GM19452 (cell line): ENCODE measurements at regions not wholly inside any gene's neighbourhood (a gene's known extent, or its start where the extent isn't known, plus 50 kb on each side); places are given as distances from the start of the nearest gene placed in this dataset.

Experiments
- ATAC-seq: cut with Tn5 transposase; IDR thresholded peaks from one replicate; pipeline ENCODE4 v1.9.1; 2021; ENCODE audit not compliant: unreplicated experiment

GRCh38 chr18:42137693-42138375 lies 182.8 kb downstream of the PIK3C3 start:
- no peak for ATAC-seq

GRCh38 chr18:42141439-42141838 lies 186.4 kb downstream of the PIK3C3 start:
- ATAC-seq: no peak

GRCh38 chr18:42155024-42155423 lies 200.0 kb downstream of the PIK3C3 start:
- no peak for ATAC-seq

- ATAC-seq: no peak
Observed at GRCh38 chr18:42156281-42156680, 201.2 kb downstream of the PIK3C3 start.

GRCh38 chr18:42157420-42157819 lies 202.4 kb downstream of the PIK3C3 start:
- no peak for ATAC-seq

- no peak for ATAC-seq
Observed at GRCh38 chr18:42157878-42158277, 202.8 kb downstream of the PIK3C3 start.

GRCh38 chr18:42159146-42159545 lies 204.1 kb downstream of the PIK3C3 start:
- ATAC-seq: no peak

GRCh38 chr18:42163321-42163720 lies 208.3 kb downstream of the PIK3C3 start:
- ATAC-seq: no peak

- no peak for ATAC-seq
Observed at GRCh38 chr18:42164556-42164955, 209.5 kb downstream of the PIK3C3 start.

- ATAC-seq: no peak
Observed at GRCh38 chr18:42165922-42166513, 211.0 kb downstream of the PIK3C3 start.

GRCh38 chr18:42168487-42168886 lies 213.5 kb downstream of the PIK3C3 start:
- ATAC-seq: no peak

- no peak for ATAC-seq
Observed at GRCh38 chr18:42168907-42169306, 213.9 kb downstream of the PIK3C3 start.

- no peak for ATAC-seq
Observed at GRCh38 chr18:42174909-42175308, 219.9 kb downstream of the PIK3C3 start.

- no peak for ATAC-seq
Observed at GRCh38 chr18:42176599-42176998, 221.6 kb downstream of the PIK3C3 start.

GRCh38 chr18:42177390-42177789 lies 222.4 kb downstream of the PIK3C3 start:
- no peak for ATAC-seq

GRCh38 chr18:42178376-42179080 lies 223.5 kb downstream of the PIK3C3 start:
- ATAC-seq: no peak

- no peak for ATAC-seq
Observed at GRCh38 chr18:42179542-42180121, 224.6 kb downstream of the PIK3C3 start.

- ATAC-seq: no peak
Observed at GRCh38 chr18:42181474-42181873, 226.4 kb downstream of the PIK3C3 start.

GRCh38 chr18:42182728-42183700 lies 228.0 kb downstream of the PIK3C3 start:
- no peak for ATAC-seq

- no peak for ATAC-seq
Observed at GRCh38 chr18:42183746-42184145, 228.7 kb downstream of the PIK3C3 start.
